ENCODE measurements at regions not wholly inside any gene's neighbourhood (a gene's known extent, or its start where the extent isn't known, plus 50 kb on each side); places are given as distances from the start of the nearest gene placed in this dataset.

DNA sequence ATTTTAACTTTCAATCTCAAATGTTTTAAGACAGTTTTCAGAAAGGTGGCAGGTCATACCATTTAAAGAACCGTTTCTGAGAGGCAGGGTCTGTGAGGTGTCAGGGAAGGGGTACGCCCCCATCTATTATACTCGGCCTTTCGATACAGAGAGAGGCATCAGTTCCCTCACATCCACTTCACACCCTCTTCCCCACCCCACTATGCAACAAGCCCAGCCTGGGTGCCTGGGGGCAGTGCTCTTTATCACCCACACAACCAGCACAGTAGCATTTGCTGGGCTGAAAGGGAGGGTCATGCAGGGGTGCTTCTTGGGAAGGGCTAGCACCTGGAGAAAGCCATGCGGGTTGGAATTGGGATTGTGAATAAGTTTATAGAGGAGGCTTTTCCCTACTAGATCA, 56.0 kb upstream of the KCNMB2 start:
- no peaks in the 10 kb centered on the region for H3K36me3 Mint-ChIP-seq (ENCODE audit: low read depth)
- H3K27ac Mint-ChIP-seq (ENCODE audit: unreplicated experiment), result no peak overlapping the region
- no peaks in the 10 kb centered on the region for H3K9me3 Mint-ChIP-seq (ENCODE audit: low read depth)
- TF ChIP-seq, protein P1, sequence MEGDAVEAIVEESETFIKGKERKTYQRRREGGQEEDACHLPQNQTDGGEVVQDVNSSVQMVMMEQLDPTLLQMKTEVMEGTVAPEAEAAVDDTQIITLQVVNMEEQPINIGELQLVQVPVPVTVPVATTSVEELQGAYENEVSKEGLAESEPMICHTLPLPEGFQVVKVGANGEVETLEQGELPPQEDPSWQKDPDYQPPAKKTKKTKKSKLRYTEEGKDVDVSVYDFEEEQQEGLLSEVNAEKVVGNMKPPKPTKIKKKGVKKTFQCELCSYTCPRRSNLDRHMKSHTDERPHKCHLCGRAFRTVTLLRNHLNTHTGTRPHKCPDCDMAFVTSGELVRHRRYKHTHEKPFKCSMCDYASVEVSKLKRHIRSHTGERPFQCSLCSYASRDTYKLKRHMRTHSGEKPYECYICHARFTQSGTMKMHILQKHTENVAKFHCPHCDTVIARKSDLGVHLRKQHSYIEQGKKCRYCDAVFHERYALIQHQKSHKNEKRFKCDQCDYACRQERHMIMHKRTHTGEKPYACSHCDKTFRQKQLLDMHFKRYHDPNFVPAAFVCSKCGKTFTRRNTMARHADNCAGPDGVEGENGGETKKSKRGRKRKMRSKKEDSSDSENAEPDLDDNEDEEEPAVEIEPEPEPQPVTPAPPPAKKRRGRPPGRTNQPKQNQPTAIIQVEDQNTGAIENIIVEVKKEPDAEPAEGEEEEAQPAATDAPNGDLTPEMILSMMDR (IDR thresholded peaks at IDR 0.05), result no peak
- no peak for DNase-seq (ENCODE audit: low spot score)
- H3K4me3 Mint-ChIP-seq (ENCODE audit: unreplicated experiment), result no peak overlapping the region
- peaks cover 6% of the 10 kb centered on the region for H3K4me1 Mint-ChIP-seq (ENCODE audit: low read depth)
- peaks cover 13% of the 10 kb centered on the region for H3K27me3 Mint-ChIP-seq (ENCODE audit: low read depth)

DNA sequence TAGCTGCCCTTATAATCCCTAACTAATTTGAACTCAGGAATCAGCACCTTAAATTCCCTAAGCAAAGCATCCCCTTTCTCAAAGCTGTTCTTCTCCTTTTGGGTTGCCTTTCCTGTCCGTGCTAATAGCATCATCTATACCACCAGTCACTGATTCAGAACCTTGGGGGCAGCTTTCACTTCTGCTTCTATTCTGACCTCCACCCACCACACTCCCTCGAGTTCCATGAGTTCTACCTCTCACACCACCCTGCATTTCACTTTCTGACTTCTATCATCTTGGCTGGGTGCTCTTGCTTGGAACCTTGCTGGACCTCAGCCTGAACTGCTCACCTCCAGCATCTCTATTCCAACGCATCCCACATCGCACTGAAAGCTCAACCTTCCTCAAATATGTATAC, 55.4 kb upstream of the KCNMB2 start:
- Mint-ChIP-seq H3K27me3 (ENCODE audit: low read depth) (peaks cover 13% of the 10 kb centered on the region), H3K36me3 (ENCODE audit: low read depth) (no peaks in the 10 kb centered on the region), H3K27ac (ENCODE audit: unreplicated experiment) (no peak overlapping the region), H3K4me3 (ENCODE audit: unreplicated experiment) (no peak overlapping the region), H3K4me1 (ENCODE audit: low read depth) (peaks cover 7% of the 10 kb centered on the region), H3K9me3 (ENCODE audit: low read depth) (no peaks in the 10 kb centered on the region)
- no peak for DNase-seq (ENCODE audit: low spot score)
- TF ChIP-seq, protein P1 (IDR thresholded peaks at IDR 0.05), result no peak

DNA sequence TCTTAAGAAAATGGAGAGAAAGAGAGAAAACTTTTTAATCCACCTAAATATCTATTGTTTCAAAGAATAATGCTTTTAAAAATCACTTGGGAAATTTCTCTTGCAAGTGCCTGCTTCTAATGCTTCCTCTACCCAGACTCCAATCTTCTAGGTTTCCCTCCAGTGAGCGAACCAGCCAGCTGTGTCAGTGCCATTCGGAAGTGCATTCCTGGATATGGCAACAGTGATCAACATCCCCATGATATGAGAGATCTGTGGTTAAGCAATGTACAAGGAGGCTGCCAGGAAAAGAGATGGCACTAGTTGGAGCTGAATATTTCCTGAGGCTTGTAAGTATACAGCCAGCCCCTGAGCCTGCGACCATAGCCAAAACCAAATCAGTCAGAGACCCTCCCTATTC, 53.3 kb upstream of the KCNMB2 start:
- H3K27ac Mint-ChIP-seq (ENCODE audit: unreplicated experiment), result no peak overlapping the region
- DNase-seq (ENCODE audit: low spot score), result no peak
- peaks cover 9% of the 10 kb centered on the region for H3K4me1 Mint-ChIP-seq (ENCODE audit: low read depth)
- TF ChIP-seq, protein P1 (IDR thresholded peaks at IDR 0.05), result no peak
- H3K27me3 Mint-ChIP-seq (ENCODE audit: low read depth), result peaks cover 13% of the 10 kb centered on the region
- H3K9me3 Mint-ChIP-seq (ENCODE audit: low read depth), result no peaks in the 10 kb centered on the region
- no peak overlapping the region for H3K4me3 Mint-ChIP-seq (ENCODE audit: unreplicated experiment)
- no peaks in the 10 kb centered on the region for H3K36me3 Mint-ChIP-seq (ENCODE audit: low read depth)

DNA sequence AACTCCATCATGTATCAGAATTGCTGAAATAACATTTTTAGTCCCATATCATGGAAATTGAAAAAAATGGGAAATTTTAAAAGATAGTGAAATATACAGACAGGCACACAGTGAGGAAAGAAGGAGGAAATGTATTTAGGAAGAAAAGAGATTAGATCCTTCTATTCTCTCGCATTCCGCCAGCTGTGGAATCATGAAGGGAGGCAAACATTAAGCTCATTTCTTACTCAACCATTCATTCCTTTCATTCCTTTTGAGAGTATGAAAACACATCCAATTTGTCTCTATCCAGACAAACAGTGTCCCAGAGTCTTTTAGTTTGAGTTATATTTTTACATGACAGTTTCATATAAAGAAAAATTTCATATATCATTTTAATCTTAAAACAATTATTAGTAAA, 52.5 kb upstream of the KCNMB2 start:
- no peak for DNase-seq (ENCODE audit: low spot score)
- Mint-ChIP-seq H3K4me3 (ENCODE audit: unreplicated experiment) (no peak overlapping the region), H3K4me1 (ENCODE audit: low read depth) (peaks cover 9% of the 10 kb centered on the region), H3K9me3 (ENCODE audit: low read depth) (no peaks in the 10 kb centered on the region), H3K27me3 (ENCODE audit: low read depth) (peaks cover 9% of the 10 kb centered on the region), H3K36me3 (ENCODE audit: low read depth) (no peaks in the 10 kb centered on the region), H3K27ac (ENCODE audit: unreplicated experiment) (no peak overlapping the region)
- TF ChIP-seq, protein P1 (IDR thresholded peaks at IDR 0.05), result no peak

DNA sequence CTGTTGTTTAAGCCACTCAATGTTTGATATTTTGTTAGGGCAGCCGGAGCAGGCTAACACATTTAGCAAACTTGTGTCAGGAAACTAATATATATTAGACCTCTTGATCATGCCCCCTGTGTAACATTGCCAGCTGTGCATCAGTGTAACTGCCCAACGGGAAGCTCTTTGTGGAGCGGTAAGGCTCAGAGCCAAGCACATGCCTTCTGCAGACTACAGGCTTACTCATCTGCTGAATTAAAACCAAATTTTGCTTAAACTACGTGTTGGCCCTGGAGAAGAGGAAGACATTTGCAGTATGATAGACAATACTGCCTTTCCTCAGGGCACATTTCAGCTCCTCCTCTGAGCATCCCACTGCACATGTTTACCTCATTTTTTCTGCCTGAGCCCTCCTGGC, 50.5 kb upstream of the KCNMB2 start:
- Mint-ChIP-seq H3K27ac (ENCODE audit: unreplicated experiment) (no peak overlapping the region), H3K4me3 (ENCODE audit: unreplicated experiment) (no peak overlapping the region), H3K4me1 (ENCODE audit: low read depth) (peaks cover 9% of the 10 kb centered on the region), H3K9me3 (ENCODE audit: low read depth) (no peaks in the 10 kb centered on the region), H3K27me3 (ENCODE audit: low read depth) (peaks cover 10% of the 10 kb centered on the region), H3K36me3 (ENCODE audit: low read depth) (no peaks in the 10 kb centered on the region)
- TF ChIP-seq, protein P1 (IDR thresholded peaks at IDR 0.05), result no peak
- no peak for DNase-seq (ENCODE audit: low spot score)

Data from chondrocyte (in vitro differentiated cells).